GM21619 (cell line): ENCODE measurements at regions not wholly inside any gene's neighbourhood (a gene's known extent, or its start where the extent isn't known, plus 50 kb on each side); places are given as distances from the start of the nearest gene placed in this dataset.

Source experiments
- ATAC-seq: cut with Tn5 transposase; IDR thresholded peaks from one replicate; pipeline ENCODE4 v1.9.1; 2021; ENCODE audit not compliant: unreplicated experiment

- ATAC-seq: no peak
Measured at GRCh38 chr4:181656748-181657147, 586.5 kb upstream of the TENM3 start.

GRCh38 chr4:181659202-181659601, 584.0 kb upstream of the TENM3 start:
- no peak for ATAC-seq

DNA sequence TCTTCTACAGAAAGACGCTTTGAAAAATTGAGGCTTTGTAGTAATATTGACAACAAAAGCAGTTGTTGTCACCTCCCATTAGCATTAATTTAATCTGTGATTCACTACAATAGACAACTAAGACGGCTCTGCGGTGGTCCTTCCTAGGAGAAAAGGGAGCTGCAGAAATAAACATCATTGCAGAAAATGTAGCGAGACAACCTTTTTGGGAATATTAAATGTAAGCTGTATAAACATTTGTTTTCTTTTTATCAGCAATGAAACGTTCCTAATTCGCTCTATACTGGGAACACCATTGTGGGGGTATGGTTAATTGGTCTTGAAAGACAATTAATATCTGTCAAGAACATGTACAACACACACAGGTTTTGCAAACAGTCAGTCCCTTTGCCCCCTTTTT, 583.3 kb upstream of the TENM3 start:
- ATAC-seq: no peak

GRCh38 chr4:181661090-181661489, 582.1 kb upstream of the TENM3 start:
- no peak for ATAC-seq

GRCh38 chr4:181661923-181662322, 581.3 kb upstream of the TENM3 start:
- ATAC-seq: no peak

DNA sequence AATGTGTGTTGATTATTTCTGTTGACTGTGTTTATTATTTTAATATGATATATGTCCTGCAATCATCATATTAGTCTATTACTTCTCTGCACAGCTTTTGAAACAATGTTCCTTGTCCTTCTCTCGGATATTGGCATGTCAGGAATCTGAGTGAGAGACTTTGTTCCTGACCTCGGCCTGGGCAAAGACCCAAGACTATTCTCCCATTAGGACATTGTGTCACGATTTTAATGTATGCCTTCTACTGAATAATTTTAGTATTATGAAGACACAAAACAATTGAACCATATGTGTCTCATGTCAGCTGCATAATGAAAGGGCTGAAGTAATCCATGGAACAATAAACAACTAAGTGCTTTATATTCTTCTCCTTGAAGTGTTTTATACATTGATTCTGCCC, 580.8 kb upstream of the TENM3 start:
- no peak for ATAC-seq

DNA sequence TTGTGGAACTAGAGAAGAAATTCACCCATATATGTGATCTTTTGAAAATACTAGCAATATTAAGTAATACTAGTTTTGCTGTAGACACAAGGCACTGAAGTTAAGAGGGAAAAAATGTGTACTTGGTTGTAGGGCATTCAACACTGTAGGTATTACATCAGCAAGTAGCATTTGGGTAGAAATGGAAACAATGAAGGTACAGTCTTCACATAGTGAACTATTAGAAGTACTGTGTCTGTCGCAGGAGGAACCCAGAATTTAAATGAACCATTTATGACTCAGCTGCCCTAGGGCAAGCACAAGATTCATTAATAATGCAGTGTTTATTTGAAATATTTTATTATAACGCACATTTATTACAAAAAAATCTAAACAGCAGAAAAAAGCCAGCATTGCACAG, 572.7 kb upstream of the TENM3 start:
- ATAC-seq: no peak

DNA sequence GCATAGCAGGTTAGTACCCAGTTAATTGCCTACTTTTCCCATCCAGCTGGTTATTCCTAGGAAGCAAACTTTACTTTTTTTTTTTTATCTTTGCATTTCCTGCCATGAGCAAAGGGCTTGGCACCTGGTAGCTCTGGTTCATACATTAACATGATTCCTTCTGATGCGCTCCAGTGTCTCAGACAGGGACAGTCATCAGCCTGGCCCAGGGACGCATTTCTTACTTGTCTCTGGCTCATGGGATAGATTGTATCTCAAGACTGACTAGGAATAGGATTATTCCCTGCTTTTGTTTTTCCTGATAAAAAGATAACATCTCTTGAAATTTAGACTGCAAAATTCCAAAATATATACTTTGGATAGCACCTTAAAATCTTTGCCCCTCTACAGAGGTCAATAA, 571.5 kb upstream of the TENM3 start:
- ATAC-seq: no peak

GRCh38 chr4:181672751-181673150, 570.5 kb upstream of the TENM3 start:
- ATAC-seq: no peak

- ATAC-seq: no peak
Measured at GRCh38 chr4:181674315-181674875, 568.8 kb upstream of the TENM3 start.

GRCh38 chr4:181676546-181676945, 566.7 kb upstream of the TENM3 start:
- no peak for ATAC-seq

- ATAC-seq: no peak
Measured at GRCh38 chr4:181677201-181677600, 566.0 kb upstream of the TENM3 start.

DNA sequence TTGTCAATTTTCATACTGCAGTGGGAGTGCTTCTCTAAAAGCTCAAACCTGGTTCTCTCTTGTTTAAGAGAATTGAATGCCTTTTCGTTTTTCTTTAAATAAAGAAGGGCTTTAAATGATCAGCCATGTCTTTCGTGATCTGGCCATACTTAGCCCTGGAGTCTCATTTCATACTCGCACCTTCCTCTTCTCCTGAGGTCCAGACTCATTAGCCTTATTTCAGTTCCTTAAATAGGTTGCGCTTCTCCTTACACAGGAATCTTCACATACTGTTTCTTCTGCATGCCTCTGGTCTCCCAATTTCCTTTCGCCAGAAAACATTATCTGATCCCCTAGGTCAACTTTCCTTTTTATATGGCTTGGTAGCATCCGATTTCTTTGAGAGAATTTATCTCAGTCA, 565.6 kb upstream of the TENM3 start:
- no peak for ATAC-seq

- no peak for ATAC-seq
Measured at GRCh38 chr4:181679754-181680153, 563.4 kb upstream of the TENM3 start.

GRCh38 chr4:181682367-181683047, 560.7 kb upstream of the TENM3 start:
- ATAC-seq: no peak

DNA sequence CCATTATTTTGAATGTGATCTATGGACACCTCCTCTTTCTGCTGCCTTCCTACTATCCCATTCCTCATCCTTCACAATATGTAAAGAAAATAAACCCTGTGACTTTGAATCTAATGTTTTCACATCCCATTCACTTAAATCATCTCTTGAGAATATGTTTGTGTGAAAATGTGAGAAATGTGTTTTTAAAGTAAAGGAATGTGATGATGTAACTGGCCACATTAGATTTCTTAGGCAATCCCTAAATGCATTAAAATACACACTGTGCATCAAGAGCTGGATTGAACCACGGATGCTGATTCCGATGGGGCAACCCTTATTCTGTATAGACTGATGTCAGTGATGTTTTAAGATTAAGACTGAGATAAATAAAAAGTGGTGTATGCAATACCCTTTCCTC, 558.9 kb upstream of the TENM3 start:
- ATAC-seq: no peak

DNA sequence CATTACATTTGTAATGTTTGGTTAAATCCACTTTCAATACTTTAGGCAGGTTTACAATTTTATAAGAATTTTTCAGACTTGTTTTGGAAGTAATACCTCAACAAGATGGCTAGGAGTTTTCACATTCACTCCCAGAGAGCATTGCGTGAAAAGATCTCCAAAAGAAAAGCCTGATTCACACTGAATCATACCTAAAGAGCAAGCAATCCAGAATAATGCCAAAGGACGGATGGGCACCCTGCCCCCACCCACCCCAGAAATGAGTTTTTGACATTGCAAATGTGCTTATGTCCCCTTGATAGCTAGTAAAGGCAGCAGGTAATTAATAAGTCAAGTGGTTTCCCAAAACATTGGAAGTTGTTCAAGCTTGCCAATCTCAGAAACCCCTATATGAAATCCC, 557.7 kb upstream of the TENM3 start:
- no peak for ATAC-seq

GRCh38 chr4:181685911-181686310, 557.3 kb upstream of the TENM3 start:
- no peak for ATAC-seq

GRCh38 chr4:181687116-181687515, 556.1 kb upstream of the TENM3 start:
- no peak for ATAC-seq

DNA sequence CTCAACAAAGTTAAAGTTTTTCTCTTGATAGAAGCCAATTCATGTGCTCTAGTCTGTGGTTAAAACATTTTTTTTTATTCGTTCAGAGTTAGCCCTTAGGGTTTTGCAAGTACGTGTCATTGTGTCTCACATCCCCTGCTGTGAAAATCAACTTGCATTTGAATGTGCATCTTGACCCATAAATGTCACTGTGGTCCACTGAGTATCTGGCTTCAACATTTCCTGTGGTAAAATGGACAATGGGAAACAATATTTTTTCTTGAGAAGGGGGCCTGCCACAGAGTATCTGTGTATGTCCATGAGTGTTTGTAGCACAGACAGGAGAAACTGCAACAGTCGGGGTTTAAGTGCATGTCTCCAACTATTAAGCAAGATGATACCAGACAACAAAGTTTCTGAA, 554.8 kb upstream of the TENM3 start:
- no peak for ATAC-seq

DNA sequence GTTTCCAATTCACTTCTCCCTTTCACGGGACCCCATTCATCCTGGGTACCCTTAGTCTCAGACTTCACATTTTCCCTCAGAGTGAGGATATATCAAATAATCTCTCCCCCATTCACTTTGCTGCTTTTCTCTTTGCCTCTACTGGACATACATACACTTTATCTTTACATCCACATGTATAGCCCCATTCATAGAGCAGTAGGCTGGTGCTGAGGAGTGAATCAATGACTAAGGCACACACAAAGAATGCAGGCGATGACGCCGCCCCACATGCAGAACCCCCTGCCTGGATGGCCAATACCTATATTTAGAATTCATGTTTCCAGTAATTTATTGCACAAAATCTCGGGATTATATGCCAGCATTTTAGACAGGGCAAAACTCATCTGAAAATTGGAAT, 554.3 kb upstream of the TENM3 start:
- no peak for ATAC-seq

DNA sequence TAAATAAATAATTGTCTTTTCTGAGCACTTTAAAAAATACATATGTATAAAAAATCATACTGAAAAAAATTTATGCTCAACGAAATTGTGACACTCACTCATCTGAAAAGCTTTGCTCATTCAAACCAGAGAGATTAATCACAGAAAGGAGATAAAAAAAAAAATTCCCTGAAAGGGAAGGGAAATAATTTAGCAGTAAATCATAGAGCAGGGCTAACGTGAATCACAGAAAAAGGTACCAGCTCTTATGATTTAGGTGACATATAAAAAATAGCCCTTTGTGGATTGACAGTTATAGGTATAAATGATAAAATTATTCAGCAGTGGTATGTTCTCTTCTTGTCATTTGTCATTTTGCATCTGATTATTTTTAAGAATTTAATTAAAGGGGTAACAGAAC, 552.7 kb upstream of the TENM3 start:
- no peak for ATAC-seq

- ATAC-seq: no peak
Measured at GRCh38 chr4:181692965-181693364, 550.2 kb upstream of the TENM3 start.
